ENCODE measurements at regions not wholly inside any gene's neighbourhood (a gene's known extent, or its start where the extent isn't known, plus 50 kb on each side); places are given as distances from the start of the nearest gene placed in this dataset.
A peak's percentile ranks its signal among the peaks of the same experiment; 100 is the strongest.

GRCh38 chr4:15158406-15159091 lies 156.3 kb downstream of the CPEB2 start:
- H3K4me1 Mint-ChIP-seq = peaks cover 36% of the 10 kb centered on the region
- peaks cover 6% of the 10 kb centered on the region for H3K9me2 ChIP-seq (ENCODE audit: insufficient read depth)
- no peak overlapping the region for H3K4me3 Mint-ChIP-seq

More at GRCh38 chr4:15158406-15159091, 156.3 kb downstream of the CPEB2 start:
- ATAC-seq (peak; percentile 46), DNase-seq (ENCODE audit: low spot score) (peak; percentile 22)
- H3K27me3 ChIP-seq (ENCODE audit: insufficient read depth) = no peaks in the 10 kb centered on the region
- peaks cover 38% of the 10 kb centered on the region for H3K4me1 ChIP-seq (ENCODE audit: insufficient read depth)
- H3F3A ChIP-seq (replicated peaks; ENCODE audit: low read depth) = no peaks in the 10 kb centered on the region
- Mint-ChIP-seq H3K27me3 (ENCODE audit: insufficient read depth, low read depth, poor library complexity) (peaks cover 7% of the 10 kb centered on the region), H3K27ac (peak overlapping the region; percentile 63), H3K36me3 (ENCODE audit: low read depth) (no peaks in the 10 kb centered on the region), H3K9me3 (peaks cover 6% of the 10 kb centered on the region; the same call in 2 of the 3 replicates)
- H3K4me2 ChIP-seq = peak overlapping the region; percentile 56; the same call in 1 of the 2 replicates
- TF ChIP-seq NANOG (IDR thresholded peaks at IDR 0.05; ENCODE audit: borderline replicate concordance) (no peak), EZH2 (IDR thresholded peaks at IDR 0.05; ENCODE audit: low read depth, unreplicated experiment) (no peak), ZNF331 (CRISPR knock-in tag; IDR thresholded peaks at IDR 0.05; ENCODE audit: low read depth) (no peak), JUNB (IDR thresholded peaks at IDR 0.05; ENCODE audit: unreplicated experiment) (no peak), ZNF114 (CRISPR knock-in tag; IDR thresholded peaks at IDR 0.05) (no peak), ETS1 (IDR thresholded peaks at IDR 0.05) (no peak), EZH2phosphoT487 (IDR thresholded peaks at IDR 0.05; ENCODE audit: unreplicated experiment) (no peak), POLR2AphosphoS5 (IDR thresholded peaks at IDR 0.05; ENCODE audit: low read depth) (no peak), REST (IDR thresholded peaks at IDR 0.05; ENCODE audit: unreplicated experiment) (no peak)
- TF ChIP-seq, protein P1, sequence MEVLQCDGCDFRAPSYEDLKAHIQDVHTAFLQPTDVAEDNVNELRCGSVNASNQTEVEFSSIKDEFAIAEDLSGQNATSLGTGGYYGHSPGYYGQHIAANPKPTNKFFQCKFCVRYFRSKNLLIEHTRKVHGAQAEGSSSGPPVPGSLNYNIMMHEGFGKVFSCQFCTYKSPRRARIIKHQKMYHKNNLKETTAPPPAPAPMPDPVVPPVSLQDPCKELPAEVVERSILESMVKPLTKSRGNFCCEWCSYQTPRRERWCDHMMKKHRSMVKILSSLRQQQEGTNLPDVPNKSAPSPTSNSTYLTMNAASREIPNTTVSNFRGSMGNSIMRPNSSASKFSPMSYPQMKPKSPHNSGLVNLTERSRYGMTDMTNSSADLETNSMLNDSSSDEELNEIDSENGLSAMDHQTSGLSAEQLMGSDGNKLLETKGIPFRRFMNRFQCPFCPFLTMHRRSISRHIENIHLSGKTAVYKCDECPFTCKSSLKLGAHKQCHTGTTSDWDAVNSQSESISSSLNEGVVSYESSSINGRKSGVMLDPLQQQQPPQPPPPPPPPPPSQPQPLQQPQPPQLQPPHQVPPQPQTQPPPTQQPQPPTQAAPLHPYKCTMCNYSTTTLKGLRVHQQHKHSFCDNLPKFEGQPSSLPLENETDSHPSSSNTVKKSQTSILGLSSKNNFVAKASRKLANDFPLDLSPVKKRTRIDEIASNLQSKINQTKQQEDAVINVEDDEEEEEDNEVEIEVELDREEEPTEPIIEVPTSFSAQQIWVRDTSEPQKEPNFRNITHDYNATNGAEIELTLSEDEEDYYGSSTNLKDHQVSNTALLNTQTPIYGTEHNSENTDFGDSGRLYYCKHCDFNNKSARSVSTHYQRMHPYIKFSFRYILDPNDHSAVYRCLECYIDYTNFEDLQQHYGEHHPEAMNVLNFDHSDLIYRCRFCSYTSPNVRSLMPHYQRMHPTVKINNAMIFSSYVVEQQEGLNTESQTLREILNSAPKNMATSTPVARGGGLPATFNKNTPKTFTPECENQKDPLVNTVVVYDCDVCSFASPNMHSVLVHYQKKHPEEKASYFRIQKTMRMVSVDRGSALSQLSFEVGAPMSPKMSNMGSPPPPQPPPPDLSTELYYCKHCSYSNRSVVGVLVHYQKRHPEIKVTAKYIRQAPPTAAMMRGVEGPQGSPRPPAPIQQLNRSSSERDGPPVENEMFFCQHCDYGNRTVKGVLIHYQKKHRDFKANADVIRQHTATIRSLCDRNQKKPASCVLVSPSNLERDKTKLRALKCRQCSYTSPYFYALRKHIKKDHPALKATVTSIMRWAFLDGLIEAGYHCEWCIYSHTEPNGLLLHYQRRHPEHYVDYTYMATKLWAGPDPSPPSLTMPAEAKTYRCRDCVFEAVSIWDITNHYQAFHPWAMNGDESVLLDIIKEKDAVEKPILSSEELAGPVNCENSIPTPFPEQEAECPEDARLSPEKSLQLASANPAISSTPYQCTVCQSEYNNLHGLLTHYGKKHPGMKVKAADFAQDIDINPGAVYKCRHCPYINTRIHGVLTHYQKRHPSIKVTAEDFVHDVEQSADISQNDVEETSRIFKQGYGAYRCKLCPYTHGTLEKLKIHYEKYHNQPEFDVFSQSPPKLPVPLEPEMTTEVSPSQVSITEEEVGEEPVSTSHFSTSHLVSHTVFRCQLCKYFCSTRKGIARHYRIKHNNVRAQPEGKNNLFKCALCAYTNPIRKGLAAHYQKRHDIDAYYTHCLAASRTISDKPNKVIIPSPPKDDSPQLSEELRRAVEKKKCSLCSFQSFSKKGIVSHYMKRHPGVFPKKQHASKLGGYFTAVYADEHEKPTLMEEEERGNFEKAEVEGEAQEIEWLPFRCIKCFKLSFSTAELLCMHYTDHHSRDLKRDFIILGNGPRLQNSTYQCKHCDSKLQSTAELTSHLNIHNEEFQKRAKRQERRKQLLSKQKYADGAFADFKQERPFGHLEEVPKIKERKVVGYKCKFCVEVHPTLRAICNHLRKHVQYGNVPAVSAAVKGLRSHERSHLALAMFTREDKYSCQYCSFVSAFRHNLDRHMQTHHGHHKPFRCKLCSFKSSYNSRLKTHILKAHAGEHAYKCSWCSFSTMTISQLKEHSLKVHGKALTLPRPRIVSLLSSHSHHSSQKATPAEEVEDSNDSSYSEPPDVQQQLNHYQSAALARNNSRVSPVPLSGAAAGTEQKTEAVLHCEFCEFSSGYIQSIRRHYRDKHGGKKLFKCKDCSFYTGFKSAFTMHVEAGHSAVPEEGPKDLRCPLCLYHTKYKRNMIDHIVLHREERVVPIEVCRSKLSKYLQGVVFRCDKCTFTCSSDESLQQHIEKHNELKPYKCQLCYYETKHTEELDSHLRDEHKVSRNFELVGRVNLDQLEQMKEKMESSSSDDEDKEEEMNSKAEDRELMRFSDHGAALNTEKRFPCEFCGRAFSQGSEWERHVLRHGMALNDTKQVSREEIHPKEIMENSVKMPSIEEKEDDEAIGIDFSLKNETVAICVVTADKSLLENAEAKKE (CRISPR knock-in tag; IDR thresholded peaks at IDR 0.05) = no peak
- TF ChIP-seq, protein P2, sequence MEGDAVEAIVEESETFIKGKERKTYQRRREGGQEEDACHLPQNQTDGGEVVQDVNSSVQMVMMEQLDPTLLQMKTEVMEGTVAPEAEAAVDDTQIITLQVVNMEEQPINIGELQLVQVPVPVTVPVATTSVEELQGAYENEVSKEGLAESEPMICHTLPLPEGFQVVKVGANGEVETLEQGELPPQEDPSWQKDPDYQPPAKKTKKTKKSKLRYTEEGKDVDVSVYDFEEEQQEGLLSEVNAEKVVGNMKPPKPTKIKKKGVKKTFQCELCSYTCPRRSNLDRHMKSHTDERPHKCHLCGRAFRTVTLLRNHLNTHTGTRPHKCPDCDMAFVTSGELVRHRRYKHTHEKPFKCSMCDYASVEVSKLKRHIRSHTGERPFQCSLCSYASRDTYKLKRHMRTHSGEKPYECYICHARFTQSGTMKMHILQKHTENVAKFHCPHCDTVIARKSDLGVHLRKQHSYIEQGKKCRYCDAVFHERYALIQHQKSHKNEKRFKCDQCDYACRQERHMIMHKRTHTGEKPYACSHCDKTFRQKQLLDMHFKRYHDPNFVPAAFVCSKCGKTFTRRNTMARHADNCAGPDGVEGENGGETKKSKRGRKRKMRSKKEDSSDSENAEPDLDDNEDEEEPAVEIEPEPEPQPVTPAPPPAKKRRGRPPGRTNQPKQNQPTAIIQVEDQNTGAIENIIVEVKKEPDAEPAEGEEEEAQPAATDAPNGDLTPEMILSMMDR (conservative IDR thresholded peaks at IDR 0.05; ENCODE audit: low read depth in 2 of 2) = no peak
- H3K36me3 ChIP-seq (ENCODE audit: insufficient read depth) = no peaks in the 10 kb centered on the region
- no peaks in the 10 kb centered on the region for H4K20me1 ChIP-seq (replicated peaks; ENCODE audit: insufficient read depth)
- no peaks in the 10 kb centered on the region for H3K79me2 ChIP-seq (replicated peaks; ENCODE audit: insufficient read depth)
- H3K4me3 ChIP-seq = no peak overlapping the region
- peak overlapping the region; percentile 68 for H2AFZ ChIP-seq
- H3K27ac ChIP-seq (ENCODE audit: low read depth) = no peak overlapping the region
